ENCODE measurements at regions not wholly inside any gene's neighbourhood (a gene's known extent, or its start where the extent isn't known, plus 50 kb on each side); places are given as distances from the start of the nearest gene placed in this dataset.

GRCh38 chr2:42851740-42852250 lies 59.4 kb upstream of the HAAO start:
- no peak for TF ChIP-seq CTCF (IDR thresholded peaks at IDR 0.05; ENCODE audit: low read depth, low read length, poor library complexity, severe bottlenecking)
- no peak for TF ChIP-seq EZH2phosphoT487 (IDR thresholded peaks at IDR 0.05; ENCODE audit: borderline replicate concordance, low read length)
